OCI-LY1 (cell line): ENCODE measurements at regions not wholly inside any gene's neighbourhood (a gene's known extent, or its start where the extent isn't known, plus 50 kb on each side); places are given as distances from the start of the nearest gene placed in this dataset.

ENCODE experiments used
- H2AFZ ChIP-seq: fragments of 200-600 bp; sonication (generic), shearing (Covaris generic); 2 replicates; pipeline ENCODE4 v1.6.0; 2014; ENCODE audit warnings: antibody characterized with exemption, mild to moderate bottlenecking, low read length
- H3F3A ChIP-seq: fragments of 200-600 bp; sonication (generic), shearing (Covaris generic); 2 replicates; pipeline ENCODE4 v1.6.0; 2014; ENCODE audit warnings: mild to moderate bottlenecking, antibody characterized with exemption, low read length, moderate library complexity; ENCODE audit not compliant: insufficient read depth
- H3K27ac ChIP-seq: fragments of 200-600 bp; sonication (generic); 2 replicates; pipeline ENCODE4 v1.5.1; 2014; ENCODE audit warnings: low read length, mixed run types, mild to moderate bottlenecking, low read depth; ENCODE audit not compliant: poor library complexity, severe bottlenecking
- H3K27me3 ChIP-seq: fragments of 200-600 bp; sonication (generic); 2 replicates; pipeline ENCODE4 v1.6.0; 2014; ENCODE audit warnings: antibody characterized with exemption, mild to moderate bottlenecking, low read length, moderate library complexity; ENCODE audit not compliant: insufficient read depth
- H3K36me3 ChIP-seq: fragments of 200-600 bp; sonication (generic); 2 replicates; pipeline ENCODE4 v1.6.1; 2014; ENCODE audit warnings: mild to moderate bottlenecking, antibody characterized with exemption, low read length, moderate library complexity, mixed read lengths; ENCODE audit not compliant: insufficient read depth
- H3K4me1 ChIP-seq: fragments of 200-600 bp; sonication (generic); 2 replicates; pipeline ENCODE4 v1.5.1; 2014; ENCODE audit warnings: mild to moderate bottlenecking, low read length, moderate library complexity; ENCODE audit not compliant: insufficient read depth, severe bottlenecking
- H3K4me2 ChIP-seq: fragments of 200-600 bp; sonication (generic), shearing (Covaris generic); 2 replicates; pipeline ENCODE4 v1.6.1; 2014; ENCODE audit warnings: low read length
- H3K4me3 ChIP-seq: fragments of 200-600 bp; sonication (generic); 2 replicates; pipeline ENCODE4 v1.5.1; 2014; ENCODE audit warnings: low read length, low read depth, mild to moderate bottlenecking, mixed read lengths; ENCODE audit not compliant: poor library complexity, severe bottlenecking
- H3K79me2 ChIP-seq: fragments of 200-600 bp; shearing (Covaris generic); 2 replicates; pipeline ENCODE4 v1.6.1; 2016; ENCODE audit warnings: mixed run types, low read length, mixed read lengths; ENCODE audit not compliant: insufficient read depth
- H3K9ac ChIP-seq: fragments of 200-600 bp; sonication (generic), shearing (Covaris generic); 2 replicates; pipeline ENCODE4 v1.6.1; 2014; ENCODE audit warnings: mild to moderate bottlenecking, low read length, mixed read lengths
- H3K9me2 ChIP-seq: fragments of 200-600 bp; sonication (generic), shearing (Covaris generic); 2 replicates; pipeline ENCODE4 v1.6.1; 2014; ENCODE audit warnings: low read depth, mild to moderate bottlenecking, low read length, mixed read lengths
- H3K9me3 ChIP-seq: fragments of 200-600 bp; shearing (Covaris generic); 2 replicates; pipeline ENCODE4 v1.6.1; 2014; ENCODE audit warnings: low read length, mixed read lengths
- H4K20me1 ChIP-seq: fragments of 200-600 bp; sonication (generic), shearing (Covaris generic); 2 replicates; pipeline ENCODE4 v1.6.0; 2016; ENCODE audit warnings: mild to moderate bottlenecking, low read length; ENCODE audit not compliant: insufficient read depth
- EZH2 ChIP-seq: fragments of 200-600 bp; sonication (generic), shearing (Covaris generic); IDR thresholded peaks from 2 replicates; pipeline ENCODE4 v1.8.0; 2017; ENCODE audit warnings: borderline replicate concordance, mixed run types, mild to moderate bottlenecking, antibody characterized with exemption, low read length, moderate library complexity, mixed read lengths
- TF ChIP-seq, protein P1 (sequence below): fragments of 200-600 bp; sonication (generic), shearing (Covaris generic); IDR thresholded peaks from 2 replicates; pipeline ENCODE4 v1.5.1; 2017; ENCODE audit warnings: mild to moderate bottlenecking, antibody characterized with exemption, low read length, moderate library complexity, mixed read lengths

DNA sequence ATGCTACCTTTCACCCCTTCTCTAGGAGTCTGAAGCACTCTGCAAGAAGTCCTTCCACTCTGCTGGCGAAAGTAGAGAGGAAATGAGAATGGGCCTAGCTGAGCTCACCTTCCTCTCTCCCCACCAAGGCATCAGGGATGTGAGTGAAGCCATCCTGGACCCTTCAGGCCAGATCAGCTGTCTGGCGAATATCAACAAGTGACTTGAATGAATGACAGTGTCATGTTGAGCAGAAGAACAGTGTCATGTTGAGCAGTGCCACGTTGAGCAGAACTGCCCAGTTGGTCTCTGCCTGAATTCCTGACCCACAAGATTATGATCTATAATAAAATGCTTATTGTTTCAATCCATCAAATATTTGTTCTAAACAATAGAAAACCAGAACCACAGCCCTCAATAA, 166.2 kb upstream of the RFC3 start:
- H3K27me3 ChIP-seq = no peaks in the 10 kb centered on the region
- no peak overlapping the region for H2AFZ ChIP-seq
- no peaks in the 10 kb centered on the region for H3K79me2 ChIP-seq
- no peaks in the 10 kb centered on the region for H3K9me3 ChIP-seq
- no peaks in the 10 kb centered on the region for H3F3A ChIP-seq
- TF ChIP-seq, protein P1, sequence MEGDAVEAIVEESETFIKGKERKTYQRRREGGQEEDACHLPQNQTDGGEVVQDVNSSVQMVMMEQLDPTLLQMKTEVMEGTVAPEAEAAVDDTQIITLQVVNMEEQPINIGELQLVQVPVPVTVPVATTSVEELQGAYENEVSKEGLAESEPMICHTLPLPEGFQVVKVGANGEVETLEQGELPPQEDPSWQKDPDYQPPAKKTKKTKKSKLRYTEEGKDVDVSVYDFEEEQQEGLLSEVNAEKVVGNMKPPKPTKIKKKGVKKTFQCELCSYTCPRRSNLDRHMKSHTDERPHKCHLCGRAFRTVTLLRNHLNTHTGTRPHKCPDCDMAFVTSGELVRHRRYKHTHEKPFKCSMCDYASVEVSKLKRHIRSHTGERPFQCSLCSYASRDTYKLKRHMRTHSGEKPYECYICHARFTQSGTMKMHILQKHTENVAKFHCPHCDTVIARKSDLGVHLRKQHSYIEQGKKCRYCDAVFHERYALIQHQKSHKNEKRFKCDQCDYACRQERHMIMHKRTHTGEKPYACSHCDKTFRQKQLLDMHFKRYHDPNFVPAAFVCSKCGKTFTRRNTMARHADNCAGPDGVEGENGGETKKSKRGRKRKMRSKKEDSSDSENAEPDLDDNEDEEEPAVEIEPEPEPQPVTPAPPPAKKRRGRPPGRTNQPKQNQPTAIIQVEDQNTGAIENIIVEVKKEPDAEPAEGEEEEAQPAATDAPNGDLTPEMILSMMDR = no peak
- no peak for TF ChIP-seq EZH2
- H3K27ac ChIP-seq = no peak overlapping the region
- H4K20me1 ChIP-seq = no peaks in the 10 kb centered on the region
- no peak overlapping the region for H3K4me3 ChIP-seq
- no peaks in the 10 kb centered on the region for H3K4me1 ChIP-seq
- H3K36me3 ChIP-seq = no peaks in the 10 kb centered on the region; the same call in 1 of the 2 replicates
- no peaks in the 10 kb centered on the region for H3K9me2 ChIP-seq
- H3K9ac ChIP-seq = no peak overlapping the region
- H3K4me2 ChIP-seq = no peak overlapping the region

DNA sequence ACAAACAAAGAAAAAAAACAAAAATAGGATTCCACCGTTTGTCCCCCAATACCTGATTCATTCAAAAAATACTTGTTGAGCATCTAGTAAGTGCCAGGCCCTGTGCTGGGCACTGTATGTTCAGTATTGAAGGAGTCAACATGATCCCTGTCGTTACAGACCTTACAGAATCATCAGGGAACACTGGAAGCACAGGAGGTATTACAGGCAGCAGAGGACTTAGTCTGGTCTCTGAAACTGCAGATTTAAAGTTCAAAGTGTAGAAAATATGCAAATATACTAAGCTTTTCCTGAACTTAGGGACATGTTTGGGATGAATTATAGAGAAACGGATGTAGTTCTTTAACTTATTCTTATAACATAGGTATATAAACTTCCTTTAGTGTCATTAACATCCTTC, 160.7 kb upstream of the RFC3 start:
- no peak overlapping the region for H3K4me3 ChIP-seq
- no peaks in the 10 kb centered on the region for H3K79me2 ChIP-seq
- no peaks in the 10 kb centered on the region for H3K27me3 ChIP-seq
- no peak overlapping the region for H3K4me2 ChIP-seq
- H3K9me2 ChIP-seq = no peaks in the 10 kb centered on the region
- no peak overlapping the region for H3K27ac ChIP-seq
- H3K9me3 ChIP-seq = no peaks in the 10 kb centered on the region
- no peaks in the 10 kb centered on the region for H3F3A ChIP-seq
- H4K20me1 ChIP-seq = no peaks in the 10 kb centered on the region
- H3K4me1 ChIP-seq = no peaks in the 10 kb centered on the region
- no peak for TF ChIP-seq EZH2
- TF ChIP-seq, protein P1 = no peak
- H3K9ac ChIP-seq = no peak overlapping the region
- H2AFZ ChIP-seq = no peak overlapping the region
- H3K36me3 ChIP-seq = peaks cover 6% of the 10 kb centered on the region; the same call in 1 of the 2 replicates

DNA sequence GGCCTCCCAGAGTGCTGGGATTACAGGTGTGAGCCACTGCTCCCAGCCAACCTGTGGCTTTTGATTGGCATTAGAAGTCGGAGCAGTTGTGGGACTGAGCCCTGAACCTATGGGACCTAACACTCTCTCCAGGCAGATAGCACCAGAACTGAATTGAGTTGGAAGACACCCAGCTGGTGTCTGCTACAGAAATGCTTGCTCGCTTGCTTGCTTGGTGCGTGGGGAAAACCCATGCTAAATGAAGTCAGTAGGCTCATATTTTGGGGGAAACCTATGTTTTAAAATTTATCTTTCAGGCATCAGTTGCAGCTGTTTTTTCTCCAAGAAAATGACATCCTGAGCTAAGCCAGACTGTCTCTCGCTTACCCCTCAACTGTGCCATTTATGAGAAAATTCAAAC, 158.5 kb upstream of the RFC3 start:
- Histone ChIP-seq H3K4me1 (no peaks in the 10 kb centered on the region), H3K9me3 (no peaks in the 10 kb centered on the region), H3K4me2 (no peak overlapping the region), H3K4me3 (no peak overlapping the region), H3F3A (no peaks in the 10 kb centered on the region), H3K79me2 (no peaks in the 10 kb centered on the region), H3K36me3 (peaks cover 6% of the 10 kb centered on the region; the same call in 1 of the 2 replicates), H3K27ac (no peak overlapping the region), H3K9me2 (no peaks in the 10 kb centered on the region), H3K27me3 (no peaks in the 10 kb centered on the region), H2AFZ (no peak overlapping the region), H4K20me1 (no peaks in the 10 kb centered on the region), H3K9ac (no peak overlapping the region)
- no peak for TF ChIP-seq EZH2
- TF ChIP-seq, protein P1 = no peak
